Astrocyte (in vitro differentiated cells and primary cell): ENCODE measurements at regions not wholly inside any gene's neighbourhood (a gene's known extent, or its start where the extent isn't known, plus 50 kb on each side); places are given as distances from the start of the nearest gene placed in this dataset.

Experiments
- CTCF ChIP-seq: IDR thresholded peaks from 2 replicates; pipeline ENCODE4 v1.5.1; 2011; ENCODE audit warnings: low read depth, mild to moderate bottlenecking, inconsistent platforms, low read length, moderate library complexity; ENCODE audit not compliant: insufficient read depth
- EZH2 ChIP-seq: IDR thresholded peaks from 2 replicates; pipeline ENCODE4 v1.6.1; 2012; ENCODE audit warnings: mild to moderate bottlenecking, low read length, inconsistent platforms; ENCODE audit not compliant: insufficient read depth

DNA sequence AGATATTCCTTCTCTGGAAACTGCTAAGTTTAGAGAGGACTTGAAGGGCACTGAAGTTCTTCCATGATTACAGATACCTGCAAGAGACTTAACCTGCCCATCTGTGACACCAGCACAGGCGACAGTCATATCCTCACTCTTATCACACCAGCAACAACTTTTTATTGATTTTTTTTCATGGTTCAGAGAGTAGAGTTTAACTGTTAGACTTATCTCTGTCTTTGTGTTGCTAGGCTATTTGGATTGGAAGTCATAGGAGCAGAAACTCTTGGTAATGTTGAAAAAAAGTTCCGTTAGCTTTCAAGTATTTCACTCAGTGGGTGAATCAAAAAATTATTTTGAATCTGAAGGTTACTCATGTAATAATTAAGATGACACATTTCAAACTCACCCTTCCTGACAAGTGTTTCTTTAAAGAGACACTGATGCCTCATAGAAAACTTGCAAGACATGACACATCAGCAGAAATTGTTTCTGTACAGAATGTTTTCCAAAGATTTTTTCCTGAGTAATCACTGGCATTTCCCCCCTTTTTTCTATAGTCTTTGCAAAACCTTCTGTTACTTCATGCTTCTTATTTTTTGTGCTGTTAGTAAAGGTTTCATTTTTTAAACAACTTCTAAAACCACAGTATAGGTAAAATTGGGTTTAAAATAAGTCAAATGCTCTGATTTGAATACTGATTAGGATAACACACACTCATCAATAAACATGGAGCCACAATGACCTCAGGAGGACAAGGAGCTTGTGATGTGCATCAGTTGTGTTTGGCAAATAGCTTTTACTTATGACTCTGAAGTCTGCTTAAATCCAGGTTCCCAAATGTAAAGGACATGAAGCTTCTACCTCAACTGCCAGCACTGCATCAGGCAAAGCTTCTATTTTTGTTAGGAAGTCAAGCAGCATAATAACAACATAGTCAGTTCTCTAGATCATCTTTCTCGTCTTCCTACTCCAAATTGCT, 252.9 kb upstream of the MAN1A1 start:
- no peak for TF ChIP-seq CTCF
- no peak for TF ChIP-seq EZH2
